DND-41 (cell line): ENCODE measurements at regions not wholly inside any gene's neighbourhood (a gene's known extent, or its start where the extent isn't known, plus 50 kb on each side); places are given as distances from the start of the nearest gene placed in this dataset.

Source experiments
- CTCF ChIP-seq: IDR thresholded peaks from 2 replicates; pipeline ENCODE4 v1.5.1; 2012; ENCODE audit warnings: borderline replicate concordance, low read length, moderate library complexity, mild to moderate bottlenecking; ENCODE audit not compliant: poor library complexity, severe bottlenecking; ENCODE audit errors: extremely low read depth
- EZH2 ChIP-seq: IDR thresholded peaks from 3 replicates; pipeline ENCODE4 v1.6.1; 2012; ENCODE audit warnings: borderline replicate concordance, low read depth, mild to moderate bottlenecking, moderate library complexity, low read length, inconsistent platforms; ENCODE audit not compliant: severe bottlenecking

GRCh38 chr13:61162106-61162505 lies 253.5 kb downstream of the PCDH20 start:
- TF ChIP-seq CTCF (no peak), EZH2 (no peak)
